ENCODE measurements at regions not wholly inside any gene's neighbourhood (a gene's known extent, or its start where the extent isn't known, plus 50 kb on each side); places are given as distances from the start of the nearest gene placed in this dataset.

DNA sequence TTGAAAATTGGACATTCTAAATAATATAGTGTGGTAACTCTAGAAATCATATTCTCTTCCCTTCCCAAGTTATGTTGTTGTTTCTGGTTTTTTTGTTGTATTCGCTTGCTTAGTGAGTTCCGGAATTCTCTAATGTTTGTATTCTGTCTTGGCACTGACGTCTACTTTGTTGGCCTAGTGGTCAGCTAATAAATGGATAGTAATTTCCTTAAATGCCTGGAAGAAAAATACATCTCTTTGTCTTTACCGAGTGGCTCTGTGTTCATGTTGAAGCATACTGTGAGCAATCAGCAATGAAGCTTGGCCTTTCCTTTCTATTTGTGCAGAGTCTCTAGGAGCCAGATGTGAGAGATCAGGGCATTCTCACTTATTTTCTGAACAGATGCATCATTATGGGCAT is 1225.7 kb downstream of the JRKL start:
- TF ChIP-seq, protein P1, sequence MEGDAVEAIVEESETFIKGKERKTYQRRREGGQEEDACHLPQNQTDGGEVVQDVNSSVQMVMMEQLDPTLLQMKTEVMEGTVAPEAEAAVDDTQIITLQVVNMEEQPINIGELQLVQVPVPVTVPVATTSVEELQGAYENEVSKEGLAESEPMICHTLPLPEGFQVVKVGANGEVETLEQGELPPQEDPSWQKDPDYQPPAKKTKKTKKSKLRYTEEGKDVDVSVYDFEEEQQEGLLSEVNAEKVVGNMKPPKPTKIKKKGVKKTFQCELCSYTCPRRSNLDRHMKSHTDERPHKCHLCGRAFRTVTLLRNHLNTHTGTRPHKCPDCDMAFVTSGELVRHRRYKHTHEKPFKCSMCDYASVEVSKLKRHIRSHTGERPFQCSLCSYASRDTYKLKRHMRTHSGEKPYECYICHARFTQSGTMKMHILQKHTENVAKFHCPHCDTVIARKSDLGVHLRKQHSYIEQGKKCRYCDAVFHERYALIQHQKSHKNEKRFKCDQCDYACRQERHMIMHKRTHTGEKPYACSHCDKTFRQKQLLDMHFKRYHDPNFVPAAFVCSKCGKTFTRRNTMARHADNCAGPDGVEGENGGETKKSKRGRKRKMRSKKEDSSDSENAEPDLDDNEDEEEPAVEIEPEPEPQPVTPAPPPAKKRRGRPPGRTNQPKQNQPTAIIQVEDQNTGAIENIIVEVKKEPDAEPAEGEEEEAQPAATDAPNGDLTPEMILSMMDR (IDR thresholded peaks at IDR 0.05; ENCODE audit: low read depth, low read length) = no peak
- TF ChIP-seq POLR2A (IDR thresholded peaks at IDR 0.05; ENCODE audit: extremely low read depth, insufficient read length) = no peak

All from NB4 (cell line).